CD4-positive, CD25-positive, alpha-beta regulatory T cell (primary cell): ENCODE measurements at regions not wholly inside any gene's neighbourhood (a gene's known extent, or its start where the extent isn't known, plus 50 kb on each side); places are given as distances from the start of the nearest gene placed in this dataset.

Experiments
- ATAC-seq, 2 donors: fragments of 150-1000 bp; cut with Tn5 transposase; one replicate each; pipeline ENCODE4 v1.10.0; 2021; ENCODE audit warnings: low read depth in 2 of 2, moderate number of reproducible peaks in 2 of 2, moderate library complexity in 1 of 2
- DNase-seq, 3 donors: peaks; one replicate each; pipeline versions ENCODE4 v3.0.0 to v3.0.0-alpha.2; 2012 to 2022; ENCODE audit warnings: mixed read lengths in 1 of 3
- H3K27ac ChIP-seq: one replicate; pipeline ENCODE4 v1.7.0; 2013; ENCODE audit warnings: mild to moderate bottlenecking, low read length; ENCODE audit not compliant: insufficient read depth, poor library complexity, severe bottlenecking
- H3K27me3 ChIP-seq: one replicate; pipeline ENCODE4 v1.7.0; 2013; ENCODE audit warnings: low read length; ENCODE audit not compliant: control insufficient read depth, insufficient read depth
- H3K36me3 ChIP-seq: one replicate; pipeline ENCODE4 v1.7.0; 2013; ENCODE audit warnings: mild to moderate bottlenecking, low read length, moderate library complexity; ENCODE audit not compliant: control insufficient read depth, insufficient read depth
- H3K4me1 ChIP-seq: 2 replicates; pipeline ENCODE4 v1.7.0; 2013; ENCODE audit warnings: mild to moderate bottlenecking, low read length; ENCODE audit not compliant: insufficient read depth, control insufficient read depth, poor library complexity, severe bottlenecking
- H3K4me3 ChIP-seq: one replicate; pipeline ENCODE4 v1.7.0; 2013; ENCODE audit warnings: low read depth, mild to moderate bottlenecking, low read length, moderate library complexity
- H3K9me3 ChIP-seq, 2 experiments: 1 replicate in 1 of 2; 2 replicates in 1 of 2; pipeline ENCODE4 v1.7.0; 2013; ENCODE audit warnings: low read length in 2 of 2, mild to moderate bottlenecking in 1 of 2, moderate library complexity in 1 of 2; ENCODE audit not compliant: control insufficient read depth in 2 of 2
- H3K27ac Mint-ChIP-seq, 3 donors: one replicate each; pipeline ENCODE4 v1.8.0; 2020 to 2022; ENCODE audit warnings: mild to moderate bottlenecking in 3 of 3, mixed read lengths in 3 of 3, moderate library complexity in 2 of 3
- H3K27me3 Mint-ChIP-seq: one replicate; pipeline ENCODE4 v1.8.0; 2022; ENCODE audit warnings: mild to moderate bottlenecking, mixed read lengths
- H3K36me3 Mint-ChIP-seq: one replicate; pipeline ENCODE4 v1.8.0; 2020; ENCODE audit warnings: mixed read lengths
- H3K4me1 Mint-ChIP-seq, 4 donors: one replicate each; pipeline ENCODE4 v1.8.0; 2020 to 2022; ENCODE audit warnings: mixed read lengths in 4 of 4, mild to moderate bottlenecking in 1 of 4
- H3K4me3 Mint-ChIP-seq, 4 donors: one replicate each; pipeline ENCODE4 v1.8.0; 2020 to 2022; ENCODE audit warnings: mild to moderate bottlenecking in 4 of 4, mixed read lengths in 4 of 4, moderate library complexity in 3 of 4
- H3K9me3 Mint-ChIP-seq, 7 donors: one replicate each; pipeline ENCODE4 v1.8.0; 2020 to 2022; ENCODE audit warnings: mixed read lengths in 7 of 7, mild to moderate bottlenecking in 3 of 7, moderate library complexity in 2 of 7

DNA sequence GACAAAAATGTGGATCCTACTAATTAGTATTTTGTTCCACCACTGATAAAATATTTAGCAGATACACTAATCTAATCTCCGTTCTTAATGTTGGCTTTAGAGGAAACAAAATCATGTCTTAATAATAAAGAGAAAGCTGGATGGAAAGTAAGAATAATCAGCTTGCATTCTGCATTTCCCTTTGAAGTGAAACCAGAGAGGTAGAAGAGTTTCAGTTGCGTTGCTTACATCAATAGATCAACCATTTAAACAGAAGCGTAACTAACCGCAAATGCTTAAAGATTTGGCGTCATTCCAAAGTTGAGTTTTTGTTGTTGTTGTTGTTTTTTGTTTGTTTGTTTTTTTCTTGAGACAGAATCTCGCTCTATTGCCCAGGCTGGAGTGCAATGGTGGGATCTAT, 168.9 kb downstream of the TRIML1 start:
- peaks cover 2 to 3% of the 10 kb centered on the region in 2 experiments for H3K9me3 ChIP-seq
- H3K4me3 Mint-ChIP-seq = no peak overlapping the region
- ATAC-seq = no peak
- peaks cover 0 to 11% (median 4%) of the 10 kb centered on the region in 7 donors for H3K9me3 Mint-ChIP-seq
- no peaks in the 10 kb centered on the region for H3K36me3 Mint-ChIP-seq
- no peak overlapping the region for H3K4me3 ChIP-seq
- no peaks in the 10 kb centered on the region for H3K36me3 ChIP-seq
- H3K27me3 Mint-ChIP-seq = no peaks in the 10 kb centered on the region
- no peak for DNase-seq
- no peaks in the 10 kb centered on the region for H3K4me1 Mint-ChIP-seq
- H3K27ac ChIP-seq = no peak overlapping the region
- H3K4me1 ChIP-seq = no peaks in the 10 kb centered on the region
- H3K27me3 ChIP-seq = no peaks in the 10 kb centered on the region
- H3K27ac Mint-ChIP-seq = no peak overlapping the region

DNA sequence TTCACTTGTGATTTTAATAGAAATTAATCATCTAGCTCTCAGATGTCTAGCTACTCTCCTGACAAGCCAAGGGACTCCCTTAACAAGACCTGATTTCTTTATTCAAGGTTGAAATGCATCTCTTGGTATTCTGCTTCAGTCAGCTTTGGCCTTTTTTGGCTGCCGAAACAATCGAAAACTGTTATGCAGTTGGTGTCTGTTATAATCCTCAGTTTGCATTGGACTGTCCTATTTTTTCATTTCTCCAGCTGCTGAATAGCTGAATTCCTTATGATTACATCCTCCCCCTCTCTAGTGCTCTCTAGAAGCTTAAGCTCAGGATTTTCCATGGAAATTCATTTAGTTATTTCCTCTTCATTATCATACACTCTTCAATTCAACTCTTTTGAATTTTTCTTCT, 177.2 kb downstream of the TRIML1 start:
- no peaks in the 10 kb centered on the region for H3K36me3 ChIP-seq
- H3K4me1 ChIP-seq = no peaks in the 10 kb centered on the region
- H3K27me3 Mint-ChIP-seq = no peaks in the 10 kb centered on the region
- peaks cover 0 to 9% of the 10 kb centered on the region in 2 experiments for H3K9me3 ChIP-seq
- H3K4me1 Mint-ChIP-seq = no peaks in the 10 kb centered on the region
- H3K27ac Mint-ChIP-seq = no peak overlapping the region
- no peak overlapping the region for H3K4me3 Mint-ChIP-seq
- H3K36me3 Mint-ChIP-seq = no peaks in the 10 kb centered on the region
- peaks cover 0 to 30% (median 9%) of the 10 kb centered on the region in 7 donors for H3K9me3 Mint-ChIP-seq
- no peak overlapping the region for H3K4me3 ChIP-seq
- no peaks in the 10 kb centered on the region for H3K27me3 ChIP-seq
- DNase-seq = no peak
- no peak overlapping the region for H3K27ac ChIP-seq
- no peak for ATAC-seq

DNA sequence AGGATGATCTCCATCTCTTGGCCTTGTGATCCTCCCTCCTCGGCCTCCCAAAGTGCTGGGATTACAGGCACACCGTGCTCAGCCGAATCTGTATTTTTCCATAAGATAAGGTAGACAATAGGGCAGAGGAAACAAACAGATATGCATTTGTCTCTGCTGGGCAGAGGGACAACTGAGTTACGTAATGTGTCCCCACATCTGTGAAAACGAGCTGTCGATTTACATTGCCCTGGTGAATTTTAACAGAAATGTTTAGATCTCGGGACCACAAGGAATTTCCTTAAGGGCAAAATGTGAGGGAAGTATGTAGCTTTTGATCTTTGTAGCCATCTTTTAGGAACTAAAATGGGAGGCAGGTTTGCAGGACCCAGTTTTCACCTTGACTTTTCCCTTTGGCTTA, 189.7 kb downstream of the TRIML1 start:
- no peak overlapping the region for H3K27ac Mint-ChIP-seq
- H3K36me3 Mint-ChIP-seq = no peaks in the 10 kb centered on the region
- H3K9me3 ChIP-seq = peaks cover 0 to 3% of the 10 kb centered on the region in 2 experiments
- DNase-seq (no peak), ATAC-seq (no peak)
- no peaks in the 10 kb centered on the region for H3K36me3 ChIP-seq
- H3K4me1 ChIP-seq = no peaks in the 10 kb centered on the region
- H3K9me3 Mint-ChIP-seq = peaks cover 0 to 13% (median 6%) of the 10 kb centered on the region in 7 donors
- no peak overlapping the region for H3K27ac ChIP-seq
- no peaks in the 10 kb centered on the region for H3K27me3 ChIP-seq
- H3K4me1 Mint-ChIP-seq = no peaks in the 10 kb centered on the region
- H3K4me3 ChIP-seq = no peak overlapping the region
- no peak overlapping the region for H3K4me3 Mint-ChIP-seq
- H3K27me3 Mint-ChIP-seq = no peaks in the 10 kb centered on the region

DNA sequence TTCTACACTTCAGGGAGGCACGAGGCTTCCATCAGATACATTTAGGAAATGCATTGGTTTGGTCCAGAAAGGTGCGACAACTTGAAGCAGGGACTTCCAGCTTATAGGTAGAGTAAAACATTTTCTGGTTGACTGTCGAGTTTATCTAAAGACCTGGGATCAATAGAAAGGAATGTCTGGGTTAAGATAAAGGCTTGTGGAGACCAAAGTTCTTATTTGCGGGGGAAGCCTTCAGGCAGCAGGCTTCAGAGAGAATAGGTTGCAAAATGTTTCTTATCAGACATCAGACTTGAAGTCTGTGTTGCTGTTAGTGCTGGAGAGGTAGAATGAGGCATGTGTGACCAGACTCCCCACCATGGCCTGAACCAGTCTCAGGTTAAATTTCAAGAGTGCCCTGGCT, 190.3 kb downstream of the TRIML1 start:
- H3K36me3 Mint-ChIP-seq = no peaks in the 10 kb centered on the region
- no peak overlapping the region for H3K27ac ChIP-seq

DNA sequence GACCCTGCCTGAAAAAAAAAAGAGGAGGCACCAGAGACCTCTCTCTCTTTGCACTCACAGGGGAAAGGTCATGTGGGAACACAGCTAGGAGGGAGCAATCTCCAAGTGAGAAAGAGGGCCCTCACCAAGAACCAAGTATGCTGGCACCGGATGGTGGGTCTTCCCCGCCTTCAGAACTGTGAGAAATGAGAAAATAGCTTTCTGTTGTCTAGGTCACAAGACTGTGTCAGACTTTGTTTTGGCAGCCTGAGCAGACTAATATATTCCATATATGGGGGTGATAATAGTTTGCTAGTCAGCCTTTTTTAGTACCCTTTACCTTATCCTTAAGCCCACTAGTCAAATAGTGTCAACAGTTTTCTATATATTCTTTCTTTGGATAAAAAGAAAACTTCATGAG, 193.0 kb downstream of the TRIML1 start:
- no peaks in the 10 kb centered on the region for H3K27me3 ChIP-seq
- ATAC-seq (no peak), DNase-seq (no peak)
- no peak overlapping the region for H3K27ac ChIP-seq
- H3K4me1 ChIP-seq = no peaks in the 10 kb centered on the region
- H3K9me3 Mint-ChIP-seq = peaks cover 0 to 18% (median 9%) of the 10 kb centered on the region in 7 donors
- H3K9me3 ChIP-seq = peaks cover 3 to 8% of the 10 kb centered on the region in 2 experiments
- H3K36me3 ChIP-seq = no peaks in the 10 kb centered on the region
- H3K36me3 Mint-ChIP-seq = no peaks in the 10 kb centered on the region
- H3K4me3 ChIP-seq = no peak overlapping the region
- H3K4me3 Mint-ChIP-seq = no peak overlapping the region
- H3K4me1 Mint-ChIP-seq = no peaks in the 10 kb centered on the region
- no peak overlapping the region for H3K27ac Mint-ChIP-seq
- H3K27me3 Mint-ChIP-seq = no peaks in the 10 kb centered on the region

More for the DNA sequence above, 190.3 kb downstream of the TRIML1 start:
- H3K4me3 ChIP-seq = no peak overlapping the region
- no peaks in the 10 kb centered on the region for H3K36me3 ChIP-seq
- Mint-ChIP-seq H3K4me3 (no peak overlapping the region), H3K27ac (no peak overlapping the region), H3K27me3 (no peaks in the 10 kb centered on the region), H3K9me3 (peaks cover 0 to 13% (median 6%) of the 10 kb centered on the region in 7 donors), H3K4me1 (no peaks in the 10 kb centered on the region)
- H3K9me3 ChIP-seq = peaks cover 0 to 3% of the 10 kb centered on the region in 2 experiments
- H3K27me3 ChIP-seq = no peaks in the 10 kb centered on the region
- DNase-seq = no peak
- H3K4me1 ChIP-seq = no peaks in the 10 kb centered on the region
- no peak for ATAC-seq

DNA sequence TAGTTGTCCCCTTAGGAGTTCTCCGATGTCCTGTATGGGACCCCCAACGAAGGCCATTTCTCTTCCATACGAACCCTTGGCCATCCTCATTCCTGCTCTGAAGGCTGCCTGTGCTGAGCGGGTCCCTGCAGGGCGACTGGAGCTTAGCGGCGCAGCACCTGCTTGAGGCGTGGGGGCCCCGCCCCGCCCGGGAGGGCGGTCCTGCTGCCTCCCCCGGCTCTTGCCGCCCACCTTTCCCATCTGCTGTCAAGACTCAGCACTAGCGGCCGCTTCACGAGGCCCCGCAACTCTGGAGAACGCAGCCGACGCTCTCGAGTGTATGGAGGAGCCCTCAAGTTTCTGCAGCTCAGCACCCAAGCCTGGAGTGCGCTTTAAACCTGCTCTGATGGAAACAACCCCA, 197.7 kb downstream of the TRIML1 start:
- Histone ChIP-seq H3K4me3 (no peak overlapping the region), H3K9me3 (peaks cover 0 to 9% of the 10 kb centered on the region in 2 experiments), H3K36me3 (no peaks in the 10 kb centered on the region), H3K4me1 (no peaks in the 10 kb centered on the region), H3K27ac (no peak overlapping the region), H3K27me3 (no peaks in the 10 kb centered on the region)
- no peaks in the 10 kb centered on the region for H3K4me1 Mint-ChIP-seq
- no peak overlapping the region for H3K4me3 Mint-ChIP-seq
- no peaks in the 10 kb centered on the region for H3K27me3 Mint-ChIP-seq
- no peaks in the 10 kb centered on the region for H3K36me3 Mint-ChIP-seq
- DNase-seq (no peak), ATAC-seq (no peak)
- H3K9me3 Mint-ChIP-seq = peaks cover 0 to 18% (median 8%) of the 10 kb centered on the region in 7 donors
- H3K27ac Mint-ChIP-seq = no peak overlapping the region

DNA sequence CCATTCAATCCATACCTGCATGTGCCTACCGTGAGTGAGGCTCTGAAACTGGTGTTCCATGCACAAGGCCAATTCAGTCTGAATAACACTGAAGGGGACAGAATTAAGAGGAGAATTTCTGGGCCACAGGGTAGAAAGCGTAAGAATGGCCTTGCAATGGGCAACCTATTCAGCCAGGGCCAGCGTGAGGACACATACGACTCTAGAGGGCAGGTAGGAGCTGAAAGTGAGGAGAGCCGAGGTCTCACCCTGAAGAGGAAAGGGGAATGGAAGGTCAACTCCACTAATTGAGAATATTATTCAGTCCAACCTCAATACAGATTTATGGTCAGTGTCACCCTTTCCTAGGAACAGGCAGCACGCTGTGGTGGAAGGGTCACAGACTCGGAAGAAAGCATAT, 202.2 kb downstream of the TRIML1 start:
- no peaks in the 10 kb centered on the region for H3K4me1 ChIP-seq
- ATAC-seq = no peak
- no peaks in the 10 kb centered on the region for H3K27me3 Mint-ChIP-seq

DNA sequence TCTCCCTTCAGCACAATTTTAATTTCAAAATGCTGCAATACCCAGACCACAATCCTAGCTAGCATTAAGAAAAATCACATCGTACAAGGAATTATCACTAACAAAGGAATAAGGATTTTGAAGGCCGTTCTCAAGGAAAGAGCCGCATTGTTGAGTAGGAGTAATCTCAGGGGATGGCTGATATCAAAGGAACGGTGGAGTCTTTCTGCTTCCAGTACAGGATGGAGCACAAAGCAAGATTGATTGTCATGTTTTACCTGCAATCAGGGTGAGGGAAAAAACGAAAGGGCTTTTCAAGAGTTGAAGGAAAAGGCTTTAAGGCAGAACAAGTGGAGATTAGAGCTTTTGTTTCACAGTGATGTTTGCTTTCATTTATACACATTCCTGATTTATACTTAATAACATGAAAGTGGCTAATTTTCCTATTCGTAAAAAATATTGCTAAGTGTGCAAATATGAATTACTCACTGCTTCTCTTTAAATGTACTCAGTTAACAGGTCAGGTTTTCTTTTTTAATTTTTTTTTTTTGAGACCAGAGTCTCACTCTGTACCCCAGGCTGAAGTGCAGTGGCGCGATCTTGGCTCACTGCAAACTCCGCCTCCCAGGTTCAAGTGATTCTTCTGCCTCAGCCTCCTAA, 207.0 kb downstream of the TRIML1 start:
- H3K27ac Mint-ChIP-seq = no peak overlapping the region
- H3K27ac ChIP-seq = no peak overlapping the region
- no peak overlapping the region for H3K4me3 ChIP-seq
- H3K4me3 Mint-ChIP-seq = no peak overlapping the region
- H3K9me3 Mint-ChIP-seq = peaks cover 0 to 16% (median 8%) of the 10 kb centered on the region in 7 donors
- H3K27me3 Mint-ChIP-seq = no peaks in the 10 kb centered on the region
- no peak for DNase-seq
- ATAC-seq = no peak
- H3K4me1 Mint-ChIP-seq = no peaks in the 10 kb centered on the region
- no peaks in the 10 kb centered on the region for H3K36me3 ChIP-seq
- no peaks in the 10 kb centered on the region for H3K27me3 ChIP-seq
- H3K36me3 Mint-ChIP-seq = no peaks in the 10 kb centered on the region
- no peaks in the 10 kb centered on the region for H3K4me1 ChIP-seq
- H3K9me3 ChIP-seq = no peaks in the 10 kb centered on the region

More for the DNA sequence above, 202.2 kb downstream of the TRIML1 start:
- no peaks in the 10 kb centered on the region for H3K36me3 Mint-ChIP-seq
- no peak overlapping the region for H3K4me3 Mint-ChIP-seq
- peaks cover 4 to 18% (median 9%) of the 10 kb centered on the region in 7 donors for H3K9me3 Mint-ChIP-seq
- Histone ChIP-seq H3K4me3 (no peak overlapping the region), H3K36me3 (no peaks in the 10 kb centered on the region), H3K27me3 (no peaks in the 10 kb centered on the region), H3K27ac (no peak overlapping the region), H3K9me3 (peaks cover 0 to 8% of the 10 kb centered on the region in 2 experiments)
- H3K4me1 Mint-ChIP-seq = no peaks in the 10 kb centered on the region
- no peak for DNase-seq
- no peak overlapping the region for H3K27ac Mint-ChIP-seq
